GM12878 (cell line): ENCODE measurements at regions not wholly inside any gene's neighbourhood (a gene's known extent, or its start where the extent isn't known, plus 50 kb on each side); places are given as distances from the start of the nearest gene placed in this dataset.

ENCODE experiments used
- ATAC-seq: fragments of 200-7000 bp; cut with Tn5 transposase; 3 replicates; pipeline ENCODE4 v1.9.1; 2020; ENCODE audit warnings: mild to moderate bottlenecking, moderate library complexity
- BruUV-seq: library from RNA; stranded (reverse); fragments of 400-500 nt; replicated peaks from 2 replicates; lab custom pipeline; 2021; lab: Mats Ljungman, UMichigan
- CTCF ChIA-PET: fragments of 300-600 bp; sonication (Branson Sonifier 250); formaldehyde crosslinking; extraction: SDS; loops from one replicate; lab custom pipeline; 2021; ENCODE audit warnings: inconsistent platforms; lab: Yijun Ruan, JAX
- POLR2A ChIA-PET: fragments of 350-600 bp; formaldehyde crosslinking; extraction: SDS; loops from one replicate; lab custom pipeline; 2021; ENCODE audit warnings: inconsistent platforms; lab: Charles Lee
- RAD21 ChIA-PET: fragments of 300-600 bp; sonication (Branson Sonifier 250); formaldehyde crosslinking; loops from one replicate; lab custom pipeline; 2023; ENCODE audit warnings: antibody characterized with exemption; ENCODE audit not compliant: unreplicated experiment; lab: Charles Lee
- SMC1A ChIA-PET: fragments of 300-600 bp; sonication (Branson Sonifier 250); formaldehyde crosslinking; loops from one replicate; lab custom pipeline; 2023; ENCODE audit not compliant: unreplicated experiment, uncharacterized antibody; lab: Charles Lee
- DNase-seq: peaks from one replicate; pipeline ENCODE4 v3.0.0-alpha.2; 2011; ENCODE audit warnings: low read depth, low spot score
- FAIRE-seq: peaks from 3 replicates; lab custom pipeline; 2011; peaks lifted over from hg19 to GRCh38; lab: Jason Lieb, UNC
- H2AFZ ChIP-seq: 2 replicates; pipeline ENCODE4 v1.6.0; 2011; ENCODE audit warnings: low read depth, low read length, control low read depth; ENCODE audit not compliant: control insufficient read depth
- H3K27ac ChIP-seq: 2 replicates; pipeline ENCODE4 v1.5.1; 2011; ENCODE audit warnings: control low read depth; ENCODE audit not compliant: control insufficient read depth, insufficient read depth
- H3K27me3 ChIP-seq, 2 experiments: replicated peaks in 1 of 2; 2 replicates each; pipeline versions ENCODE4 v1.6.0 to v1.6.1; 2011; ENCODE audit warnings: low read length in 1 of 2; ENCODE audit not compliant: control insufficient read depth in 2 of 2, insufficient read depth in 2 of 2
- H3K36me3 ChIP-seq, 2 experiments: 2 replicates each; pipeline ENCODE4 v1.5.1; 2011; ENCODE audit warnings: low read length in 1 of 2; ENCODE audit not compliant: control insufficient read depth in 2 of 2, insufficient read depth in 2 of 2
- H3K4me1 ChIP-seq: 2 replicates; pipeline ENCODE4 v1.6.1; 2011; ENCODE audit warnings: mild to moderate bottlenecking, low read length, moderate library complexity, mixed read lengths; ENCODE audit not compliant: control insufficient read depth, insufficient read depth
- H3K4me2 ChIP-seq: 2 replicates; pipeline ENCODE4 v1.6.0; 2011; ENCODE audit warnings: control low read depth; ENCODE audit not compliant: control insufficient read depth, insufficient read depth
- H3K4me3 ChIP-seq: fragments of 200-600 bp; sonication (generic); 2 replicates; pipeline ENCODE4 v1.5.1; 2016
- H3K79me2 ChIP-seq: 2 replicates; pipeline ENCODE4 v1.6.0; 2011; ENCODE audit warnings: low read length; ENCODE audit not compliant: control insufficient read depth, insufficient read depth
- H3K9ac ChIP-seq: 2 replicates; pipeline ENCODE4 v1.8.0; 2011; ENCODE audit warnings: low read length, control low read depth, mixed read lengths; ENCODE audit not compliant: control insufficient read depth, insufficient read depth
- H3K9me3 ChIP-seq: replicated peaks from 3 replicates; pipeline ENCODE4 v1.5.1; 2011; ENCODE audit warnings: mild to moderate bottlenecking, low read length; ENCODE audit not compliant: control insufficient read depth, insufficient read depth
- H4K20me1 ChIP-seq: 2 replicates; pipeline ENCODE4 v1.6.0; 2011; ENCODE audit not compliant: control insufficient read depth, insufficient read depth
- CREB1 ChIP-seq: IDR thresholded peaks from 2 replicates; pipeline ENCODE4 v1.6.1; 2012; ENCODE audit warnings: low read depth, mild to moderate bottlenecking, inconsistent platforms
- FOXK2 ChIP-seq: fragments of 450-650 bp; IDR thresholded peaks from 2 replicates; pipeline ENCODE4 v1.6.1; 2017; ENCODE audit warnings: mild to moderate bottlenecking, moderate library complexity
- IKZF2 ChIP-seq, 2 experiments: fragments of 450-650 bp; IDR thresholded peaks; 2 replicates each; pipeline ENCODE4 v1.6.1; 2017; ENCODE audit warnings: mild to moderate bottlenecking in 2 of 2, moderate library complexity in 2 of 2
- KDM1A ChIP-seq: fragments of 200-600 bp; sonication (generic); IDR thresholded peaks from 2 replicates; pipeline ENCODE4 v1.6.1; 2016; ENCODE audit warnings: borderline replicate concordance
- MXI1 ChIP-seq: fragments of 150-350 bp; IDR thresholded peaks from 2 replicates; pipeline ENCODE4 v1.6.1; 2011; ENCODE audit warnings: low read depth, mild to moderate bottlenecking, inconsistent platforms, low read length, improper control_type of control experiment
- NR2C1 ChIP-seq: fragments of 450-650 bp; IDR thresholded peaks from 2 replicates; pipeline ENCODE4 v1.6.1; 2017; ENCODE audit warnings: antibody characterized with exemption, mild to moderate bottlenecking, moderate library complexity
- NR2C2 ChIP-seq: IDR thresholded peaks from 2 replicates; pipeline ENCODE4 v1.6.1; 2011; ENCODE audit warnings: borderline replicate concordance, low read depth; ENCODE audit not compliant: control insufficient read depth, insufficient read length
- POLR2A ChIP-seq: IDR thresholded peaks from 2 replicates; pipeline ENCODE4 v1.6.1; 2011; ENCODE audit warnings: low read depth, mild to moderate bottlenecking, low read length
- POLR2AphosphoS2 ChIP-seq: IDR thresholded peaks from 2 replicates; pipeline ENCODE4 v1.6.1; 2011; ENCODE audit warnings: low read depth, mild to moderate bottlenecking, low read length, improper control_type of control experiment, moderate library complexity
- SP1 ChIP-seq: IDR thresholded peaks from one replicate; pipeline ENCODE4 v1.6.1; 2011; ENCODE audit warnings: low read depth, low read length
- SUPT20H ChIP-seq: IDR thresholded peaks from 2 replicates; pipeline ENCODE4 v1.6.1; 2011; ENCODE audit warnings: low read depth, mild to moderate bottlenecking, low read length, moderate library complexity, borderline replicate concordance; ENCODE audit not compliant: control insufficient read depth
- in situ Hi-C: fragments of 300-500 bp; cut with MboI; formaldehyde crosslinking; loops from 9 replicates; pipeline ENCODE4 v1.14.3; 2018; ENCODE audit warnings: mixed read lengths
- intact Hi-C: fragments of 100-400 bp; cut with micrococcal nuclease; formaldehyde crosslinking; loops from one replicate; pipeline ENCODE4 v1.14.2; 2022; ENCODE audit not compliant: unreplicated experiment
- TF ChIP-seq, protein P1 (sequence below): IDR thresholded peaks from 2 replicates; pipeline ENCODE4 v1.6.1; 2012; ENCODE audit warnings: low read depth, low read length, improper control_type of control experiment
- TF ChIP-seq, protein P2 (sequence below): IDR thresholded peaks from 2 replicates; pipeline ENCODE4 v1.6.1; 2012; ENCODE audit warnings: mild to moderate bottlenecking, low read depth, low read length
- TF ChIP-seq, protein P3 (sequence below): IDR thresholded peaks from 2 replicates; pipeline ENCODE4 v1.6.1; 2012; ENCODE audit warnings: low read length, inconsistent platforms
- TF ChIP-seq, protein P4 (sequence below): fragments of 450-650 bp; IDR thresholded peaks from 2 replicates; pipeline ENCODE4 v1.6.1; 2017; ENCODE audit warnings: low read depth, mild to moderate bottlenecking, moderate library complexity
- TF ChIP-seq, protein P5 (sequence below): IDR thresholded peaks from 2 replicates; pipeline ENCODE4 v1.6.1; 2012; ENCODE audit warnings: low read depth, low read length, improper control_type of control experiment

DNA sequence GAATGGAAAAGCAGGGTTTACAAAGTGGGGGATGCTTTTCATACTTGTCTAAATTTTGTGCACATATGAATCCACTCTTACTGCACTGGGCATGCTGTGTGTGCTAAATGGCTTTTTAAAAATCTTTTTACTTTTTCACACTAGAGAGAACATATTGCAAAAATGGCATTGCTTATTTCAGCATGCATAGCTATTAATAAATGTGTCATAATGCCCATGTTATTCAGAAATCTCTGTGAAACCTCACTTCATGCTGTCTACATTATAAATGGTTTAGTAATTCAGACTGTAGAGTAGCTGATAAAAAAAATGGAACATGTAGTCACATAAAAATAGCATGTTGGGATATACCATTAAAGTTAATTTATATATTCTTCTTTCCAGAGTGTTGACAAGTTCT lies 593.8 kb downstream of the RPL10L start:
- intact Hi-C loops (no loop called here), in situ Hi-C loops (no loop called here)
- no peak overlapping the region for H3K4me3 ChIP-seq
- DNase-seq, result no peak
- H3K4me1 ChIP-seq, result no peaks in the 10 kb centered on the region
- TF ChIP-seq CREB1, result no peak
- TF ChIP-seq FOXK2, result no peak
- TF ChIP-seq, protein P1, sequence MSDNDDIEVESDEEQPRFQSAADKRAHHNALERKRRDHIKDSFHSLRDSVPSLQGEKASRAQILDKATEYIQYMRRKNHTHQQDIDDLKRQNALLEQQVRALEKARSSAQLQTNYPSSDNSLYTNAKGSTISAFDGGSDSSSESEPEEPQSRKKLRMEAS, result no peak
- TF ChIP-seq, protein P2, sequence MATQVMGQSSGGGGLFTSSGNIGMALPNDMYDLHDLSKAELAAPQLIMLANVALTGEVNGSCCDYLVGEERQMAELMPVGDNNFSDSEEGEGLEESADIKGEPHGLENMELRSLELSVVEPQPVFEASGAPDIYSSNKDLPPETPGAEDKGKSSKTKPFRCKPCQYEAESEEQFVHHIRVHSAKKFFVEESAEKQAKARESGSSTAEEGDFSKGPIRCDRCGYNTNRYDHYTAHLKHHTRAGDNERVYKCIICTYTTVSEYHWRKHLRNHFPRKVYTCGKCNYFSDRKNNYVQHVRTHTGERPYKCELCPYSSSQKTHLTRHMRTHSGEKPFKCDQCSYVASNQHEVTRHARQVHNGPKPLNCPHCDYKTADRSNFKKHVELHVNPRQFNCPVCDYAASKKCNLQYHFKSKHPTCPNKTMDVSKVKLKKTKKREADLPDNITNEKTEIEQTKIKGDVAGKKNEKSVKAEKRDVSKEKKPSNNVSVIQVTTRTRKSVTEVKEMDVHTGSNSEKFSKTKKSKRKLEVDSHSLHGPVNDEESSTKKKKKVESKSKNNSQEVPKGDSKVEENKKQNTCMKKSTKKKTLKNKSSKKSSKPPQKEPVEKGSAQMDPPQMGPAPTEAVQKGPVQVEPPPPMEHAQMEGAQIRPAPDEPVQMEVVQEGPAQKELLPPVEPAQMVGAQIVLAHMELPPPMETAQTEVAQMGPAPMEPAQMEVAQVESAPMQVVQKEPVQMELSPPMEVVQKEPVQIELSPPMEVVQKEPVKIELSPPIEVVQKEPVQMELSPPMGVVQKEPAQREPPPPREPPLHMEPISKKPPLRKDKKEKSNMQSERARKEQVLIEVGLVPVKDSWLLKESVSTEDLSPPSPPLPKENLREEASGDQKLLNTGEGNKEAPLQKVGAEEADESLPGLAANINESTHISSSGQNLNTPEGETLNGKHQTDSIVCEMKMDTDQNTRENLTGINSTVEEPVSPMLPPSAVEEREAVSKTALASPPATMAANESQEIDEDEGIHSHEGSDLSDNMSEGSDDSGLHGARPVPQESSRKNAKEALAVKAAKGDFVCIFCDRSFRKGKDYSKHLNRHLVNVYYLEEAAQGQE, result no peak
- no peak for TF ChIP-seq MXI1
- TF ChIP-seq, protein P3, sequence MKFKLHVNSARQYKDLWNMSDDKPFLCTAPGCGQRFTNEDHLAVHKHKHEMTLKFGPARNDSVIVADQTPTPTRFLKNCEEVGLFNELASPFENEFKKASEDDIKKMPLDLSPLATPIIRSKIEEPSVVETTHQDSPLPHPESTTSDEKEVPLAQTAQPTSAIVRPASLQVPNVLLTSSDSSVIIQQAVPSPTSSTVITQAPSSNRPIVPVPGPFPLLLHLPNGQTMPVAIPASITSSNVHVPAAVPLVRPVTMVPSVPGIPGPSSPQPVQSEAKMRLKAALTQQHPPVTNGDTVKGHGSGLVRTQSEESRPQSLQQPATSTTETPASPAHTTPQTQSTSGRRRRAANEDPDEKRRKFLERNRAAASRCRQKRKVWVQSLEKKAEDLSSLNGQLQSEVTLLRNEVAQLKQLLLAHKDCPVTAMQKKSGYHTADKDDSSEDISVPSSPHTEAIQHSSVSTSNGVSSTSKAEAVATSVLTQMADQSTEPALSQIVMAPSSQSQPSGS, result no peak
- TF ChIP-seq SUPT20H, result no peak
- TF ChIP-seq IKZF2 (IDR thresholded peaks at IDR 0.05), result no peak
- TF ChIP-seq POLR2AphosphoS2, result no peak
- TF ChIP-seq SP1, result no peak
- no peak for TF ChIP-seq NR2C2
- no peak for TF ChIP-seq KDM1A
- TF ChIP-seq NR2C1, result no peak
- TF ChIP-seq, protein P4, sequence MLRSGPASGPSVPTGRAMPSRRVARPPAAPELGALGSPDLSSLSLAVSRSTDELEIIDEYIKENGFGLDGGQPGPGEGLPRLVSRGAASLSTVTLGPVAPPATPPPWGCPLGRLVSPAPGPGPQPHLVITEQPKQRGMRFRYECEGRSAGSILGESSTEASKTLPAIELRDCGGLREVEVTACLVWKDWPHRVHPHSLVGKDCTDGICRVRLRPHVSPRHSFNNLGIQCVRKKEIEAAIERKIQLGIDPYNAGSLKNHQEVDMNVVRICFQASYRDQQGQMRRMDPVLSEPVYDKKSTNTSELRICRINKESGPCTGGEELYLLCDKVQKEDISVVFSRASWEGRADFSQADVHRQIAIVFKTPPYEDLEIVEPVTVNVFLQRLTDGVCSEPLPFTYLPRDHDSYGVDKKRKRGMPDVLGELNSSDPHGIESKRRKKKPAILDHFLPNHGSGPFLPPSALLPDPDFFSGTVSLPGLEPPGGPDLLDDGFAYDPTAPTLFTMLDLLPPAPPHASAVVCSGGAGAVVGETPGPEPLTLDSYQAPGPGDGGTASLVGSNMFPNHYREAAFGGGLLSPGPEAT, result no peak
- TF ChIP-seq, protein P5, sequence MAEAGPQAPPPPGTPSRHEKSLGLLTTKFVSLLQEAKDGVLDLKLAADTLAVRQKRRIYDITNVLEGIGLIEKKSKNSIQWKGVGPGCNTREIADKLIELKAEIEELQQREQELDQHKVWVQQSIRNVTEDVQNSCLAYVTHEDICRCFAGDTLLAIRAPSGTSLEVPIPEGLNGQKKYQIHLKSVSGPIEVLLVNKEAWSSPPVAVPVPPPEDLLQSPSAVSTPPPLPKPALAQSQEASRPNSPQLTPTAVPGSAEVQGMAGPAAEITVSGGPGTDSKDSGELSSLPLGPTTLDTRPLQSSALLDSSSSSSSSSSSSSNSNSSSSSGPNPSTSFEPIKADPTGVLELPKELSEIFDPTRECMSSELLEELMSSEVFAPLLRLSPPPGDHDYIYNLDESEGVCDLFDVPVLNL, result no peak
- TF ChIP-seq POLR2A, result no peak
- H3K27ac ChIP-seq, result no peak overlapping the region
- ChIA-PET POLR2A (no interaction called here), RAD21 (interaction anchor here (1.2 to 2.1 kb wide), 2 partner anchors 49 to 144 kb away, joined by 4 to 5 read pairs; no protein-coding TSS in a partner anchor), SMC1A (interaction anchor here (0.7 to 0.9 kb wide), 2 partner anchors 140 to 408 kb away, joined by 3 read pairs; no protein-coding TSS in a partner anchor), CTCF (interaction anchor here (0.6 to 1.2 kb wide), 2 partner anchors 201 to 470 kb away, joined by 3 read pairs; no protein-coding TSS in a partner anchor)
- no peak for ATAC-seq
- no peak for FAIRE-seq
- BruUV-seq, result no TSS peak
- H3K9ac ChIP-seq, result no peak overlapping the region
- no peaks in the 10 kb centered on the region for H3K27me3 ChIP-seq
- H2AFZ ChIP-seq, result no peak overlapping the region
- no peaks in the 10 kb centered on the region for H4K20me1 ChIP-seq
- no peaks in the 10 kb centered on the region for H3K36me3 ChIP-seq
- no peaks in the 10 kb centered on the region for H3K79me2 ChIP-seq
- H3K9me3 ChIP-seq, result no peaks in the 10 kb centered on the region
- no peak overlapping the region for H3K4me2 ChIP-seq
